Stimulated activated CD4-positive, alpha-beta T cell treated with anti-CD3 and anti-CD28 coated beads, TNF-alpha, amount 100 ng/mL, for 24 hours (primary cell): ENCODE measurements at regions not wholly inside any gene's neighbourhood (a gene's known extent, or its start where the extent isn't known, plus 50 kb on each side); places are given as distances from the start of the nearest gene placed in this dataset.

ENCODE experiments used
- DNase-seq, 3 experiments: peaks; one replicate each; pipeline ENCODE4 v3.0.0-alpha.2; 2020; ENCODE audit warnings: low read depth in 3 of 3

GRCh38 chr4:179437962-179438361 lies 1995.7 kb upstream of the AGA start:
- DNase-seq: no peak

GRCh38 chr4:179441596-179441995 lies 1999.4 kb upstream of the AGA start:
- no peak for DNase-seq

GRCh38 chr4:179447308-179447707 lies 2005.1 kb upstream of the AGA start:
- no peak for DNase-seq

- no peak for DNase-seq
Measured at GRCh38 chr4:179465131-179465797, 2023.0 kb upstream of the AGA start.

GRCh38 chr4:179467878-179468277 lies 2025.6 kb upstream of the AGA start:
- DNase-seq: no peak

GRCh38 chr4:179472164-179472563 lies 2029.9 kb upstream of the AGA start:
- no peak for DNase-seq

- DNase-seq: no peak
Measured at GRCh38 chr4:179478608-179479007, 2036.4 kb upstream of the AGA start.

GRCh38 chr4:179485781-179486180 lies 2043.5 kb upstream of the AGA start:
- DNase-seq: no peak

GRCh38 chr4:179486570-179487335 lies 2044.5 kb upstream of the AGA start:
- no peak for DNase-seq

- DNase-seq: no peak
Measured at GRCh38 chr4:179492260-179493080, 2050.2 kb upstream of the AGA start.

GRCh38 chr4:179503976-179504375 lies 2061.7 kb upstream of the AGA start:
- DNase-seq: no peak

GRCh38 chr4:179509489-179509888 lies 2067.3 kb upstream of the AGA start:
- no peak for DNase-seq

GRCh38 chr4:179521952-179522351 lies 2079.7 kb upstream of the AGA start:
- DNase-seq: no peak

- no peak for DNase-seq
Measured at GRCh38 chr4:179530958-179531357, 2088.7 kb upstream of the AGA start.

- DNase-seq: no peak
Measured at GRCh38 chr4:179536694-179537093, 2094.5 kb upstream of the AGA start.

GRCh38 chr4:179539641-179540040 lies 2097.4 kb upstream of the AGA start:
- DNase-seq: no peak

- DNase-seq: no peak
Measured at GRCh38 chr4:179543771-179544170, 2101.5 kb upstream of the AGA start.

- no peak for DNase-seq
Measured at GRCh38 chr4:179544496-179544895, 2102.3 kb upstream of the AGA start.

GRCh38 chr4:179552131-179552530 lies 2109.9 kb upstream of the AGA start:
- DNase-seq: no peak

GRCh38 chr4:179563741-179564140 lies 2121.5 kb upstream of the AGA start:
- DNase-seq: no peak

GRCh38 chr4:179569549-179569948 lies 2127.3 kb upstream of the AGA start:
- DNase-seq: no peak

GRCh38 chr4:179582164-179582905 lies 2140.1 kb upstream of the AGA start:
- DNase-seq: no peak
